CD4-positive, alpha-beta T cell (primary cell): ENCODE measurements at regions not wholly inside any gene's neighbourhood (a gene's known extent, or its start where the extent isn't known, plus 50 kb on each side); places are given as distances from the start of the nearest gene placed in this dataset.

Experiments used
- ATAC-seq: fragments of 200-7000 bp; cut with Tn5 transposase; one replicate; pipeline ENCODE4 v1.10.0; 2022; ENCODE audit warnings: mild to moderate bottlenecking; ENCODE audit not compliant: poor library complexity
- CTCF ChIA-PET: fragments of 350-600 bp; sonication (Branson Sonifier 250); formaldehyde crosslinking; loops from one replicate; lab custom pipeline; 2021; ENCODE audit warnings: antibody characterized with exemption, inconsistent platforms; lab: Charles Lee
- POLR2A ChIA-PET: fragments of 350-600 bp; sonication (Branson Sonifier 250); formaldehyde crosslinking; loops from one replicate; lab custom pipeline; 2021; ENCODE audit warnings: antibody characterized with exemption, inconsistent platforms; lab: Charles Lee
- DNase-seq, 14 experiments: peaks; one replicate each; pipeline ENCODE4 v3.0.0-alpha.2; 2013 to 2020; ENCODE audit warnings: mixed read lengths in 2 of 14
- H3K27ac ChIP-seq, 2 donors: one replicate each; pipeline versions ENCODE4 v1.5.1 to v1.7.0; 2013; ENCODE audit warnings: low read length in 2 of 2, low read depth in 1 of 2, mild to moderate bottlenecking in 1 of 2
- H3K27me3 ChIP-seq, 2 experiments: 1 replicate in 1 of 2; 2 replicates in 1 of 2; pipeline versions ENCODE4 v1.6.1 to v1.7.0; 2013; ENCODE audit warnings: low read length in 2 of 2, control low read depth in 1 of 2, mild to moderate bottlenecking in 1 of 2, moderate library complexity in 1 of 2; ENCODE audit not compliant: insufficient read depth in 2 of 2, control insufficient read depth in 1 of 2
- H3K36me3 ChIP-seq: one replicate; pipeline ENCODE4 v1.6.1; 2013; ENCODE audit warnings: low read length, control low read depth; ENCODE audit not compliant: insufficient read depth
- H3K4me1 ChIP-seq: one replicate; pipeline ENCODE4 v1.6.1; 2013; ENCODE audit warnings: low read length, control low read depth; ENCODE audit not compliant: insufficient read depth
- H3K4me3 ChIP-seq: one replicate; pipeline ENCODE4 v1.5.1; 2013; ENCODE audit warnings: mild to moderate bottlenecking, low read length, moderate library complexity
- H3K9me3 ChIP-seq, 2 experiments: 1 replicate in 1 of 2; 2 replicates in 1 of 2; pipeline versions ENCODE4 v1.6.1 to v1.7.0; 2013; ENCODE audit warnings: low read length in 2 of 2, mild to moderate bottlenecking in 2 of 2, control low read depth in 1 of 2, moderate library complexity in 1 of 2; ENCODE audit not compliant: control insufficient read depth in 1 of 2, insufficient read depth in 1 of 2
- H3K27ac Mint-ChIP-seq: one replicate; pipeline ENCODE4 v1.8.0; 2020; ENCODE audit warnings: mixed read lengths
- H3K27me3 Mint-ChIP-seq: one replicate; pipeline ENCODE4 v1.8.0; 2021; ENCODE audit warnings: mixed read lengths
- H3K36me3 Mint-ChIP-seq: one replicate; pipeline ENCODE4 v1.8.0; 2021; ENCODE audit warnings: low read depth, mixed read lengths
- H3K4me1 Mint-ChIP-seq: one replicate; pipeline ENCODE4 v1.8.0; 2021; ENCODE audit warnings: low read depth, mixed read lengths
- H3K4me3 Mint-ChIP-seq: one replicate; pipeline ENCODE4 v1.8.0; 2020; ENCODE audit warnings: mild to moderate bottlenecking, mixed read lengths
- H3K9me3 Mint-ChIP-seq: one replicate; pipeline ENCODE4 v1.8.0; 2020; ENCODE audit warnings: mixed read lengths
- intact Hi-C, 2 experiments: fragments of 100-400 bp; cut with DNase I in 1 of 2; cut with micrococcal nuclease in 1 of 2; formaldehyde crosslinking; loops; one replicate each; pipeline versions ENCODE4 v1.15.1 to v1.9.0; 2023 to 2025; cut with DNase I, micrococcal nuclease
- TF ChIP-seq, protein P1 (sequence below): fragments of 200-600 bp; IDR thresholded peaks from one replicate; pipeline ENCODE4 v1.8.0; 2022; ENCODE audit warnings: antibody characterized with exemption, mild to moderate bottlenecking

DNA sequence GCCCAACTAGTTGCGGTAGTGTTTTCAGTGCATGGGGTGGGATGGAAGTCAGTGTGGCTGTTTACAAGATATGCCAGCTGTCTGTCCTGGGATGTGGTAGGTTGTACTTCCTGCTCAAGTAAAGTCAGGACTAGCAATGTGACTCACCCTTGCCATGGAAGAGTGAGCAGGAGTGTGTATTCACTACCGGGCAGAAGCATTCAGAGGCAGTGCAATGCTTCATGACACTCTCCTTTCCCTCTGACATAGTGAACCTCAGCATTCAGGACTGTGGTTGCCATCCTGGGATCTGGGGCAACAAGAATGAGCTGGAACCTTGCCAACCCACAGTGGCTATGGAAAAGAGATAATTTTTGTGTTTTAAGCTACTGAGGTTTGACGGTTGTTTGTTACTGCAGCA is 68.9 kb downstream of the BOD1 start:
- H3K4me1 Mint-ChIP-seq = no peaks in the 10 kb centered on the region
- no peaks in the 10 kb centered on the region for H3K9me3 ChIP-seq
- no peaks in the 10 kb centered on the region for H3K9me3 Mint-ChIP-seq
- DNase-seq (no peak), ATAC-seq (no peak)
- no peaks in the 10 kb centered on the region for H3K4me1 ChIP-seq
- H3K27me3 Mint-ChIP-seq = peaks cover 15% of the 10 kb centered on the region
- H3K36me3 ChIP-seq = no peaks in the 10 kb centered on the region
- intact Hi-C loops = no loop called here
- no peaks in the 10 kb centered on the region for H3K27me3 ChIP-seq
- POLR2A ChIA-PET = no interaction called here
- no peak overlapping the region for H3K27ac ChIP-seq
- no peak overlapping the region for H3K4me3 ChIP-seq
- H3K36me3 Mint-ChIP-seq = no peaks in the 10 kb centered on the region
- CTCF ChIA-PET = no interaction called here
- H3K4me3 Mint-ChIP-seq = no peak overlapping the region
- no peak overlapping the region for H3K27ac Mint-ChIP-seq
- TF ChIP-seq, protein P1, sequence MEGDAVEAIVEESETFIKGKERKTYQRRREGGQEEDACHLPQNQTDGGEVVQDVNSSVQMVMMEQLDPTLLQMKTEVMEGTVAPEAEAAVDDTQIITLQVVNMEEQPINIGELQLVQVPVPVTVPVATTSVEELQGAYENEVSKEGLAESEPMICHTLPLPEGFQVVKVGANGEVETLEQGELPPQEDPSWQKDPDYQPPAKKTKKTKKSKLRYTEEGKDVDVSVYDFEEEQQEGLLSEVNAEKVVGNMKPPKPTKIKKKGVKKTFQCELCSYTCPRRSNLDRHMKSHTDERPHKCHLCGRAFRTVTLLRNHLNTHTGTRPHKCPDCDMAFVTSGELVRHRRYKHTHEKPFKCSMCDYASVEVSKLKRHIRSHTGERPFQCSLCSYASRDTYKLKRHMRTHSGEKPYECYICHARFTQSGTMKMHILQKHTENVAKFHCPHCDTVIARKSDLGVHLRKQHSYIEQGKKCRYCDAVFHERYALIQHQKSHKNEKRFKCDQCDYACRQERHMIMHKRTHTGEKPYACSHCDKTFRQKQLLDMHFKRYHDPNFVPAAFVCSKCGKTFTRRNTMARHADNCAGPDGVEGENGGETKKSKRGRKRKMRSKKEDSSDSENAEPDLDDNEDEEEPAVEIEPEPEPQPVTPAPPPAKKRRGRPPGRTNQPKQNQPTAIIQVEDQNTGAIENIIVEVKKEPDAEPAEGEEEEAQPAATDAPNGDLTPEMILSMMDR = no peak

DNA sequence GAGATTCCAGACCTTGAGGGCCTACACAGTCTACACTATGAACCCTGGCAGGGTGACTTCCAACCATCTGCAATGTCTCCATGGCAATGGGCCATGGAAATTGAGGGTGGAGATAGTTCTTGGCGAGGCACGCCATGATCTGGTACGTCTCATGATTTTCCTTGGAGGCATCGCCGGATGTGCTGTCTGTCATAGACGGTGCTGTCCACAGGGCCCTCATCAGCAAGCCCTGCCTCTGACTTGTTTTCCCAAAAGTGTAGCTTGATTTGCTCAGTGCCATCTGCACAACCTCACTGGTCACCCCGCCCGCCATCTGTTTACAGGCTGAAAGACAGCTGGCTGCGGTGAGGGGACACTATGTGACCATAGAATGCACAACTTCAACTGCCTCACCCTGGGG is 73.5 kb downstream of the BOD1 start:
- no peak for DNase-seq
- Mint-ChIP-seq H3K4me1 (no peaks in the 10 kb centered on the region), H3K4me3 (no peak overlapping the region), H3K9me3 (no peaks in the 10 kb centered on the region), H3K27me3 (peaks cover 29% of the 10 kb centered on the region), H3K36me3 (no peaks in the 10 kb centered on the region), H3K27ac (no peak overlapping the region)
- ChIA-PET POLR2A (no interaction called here), CTCF (no interaction called here)
- intact Hi-C loops = no loop called here
- no peaks in the 10 kb centered on the region for H3K4me1 ChIP-seq
- no peak overlapping the region for H3K4me3 ChIP-seq
- TF ChIP-seq, protein P1 = no peak
- H3K27me3 ChIP-seq = no peaks in the 10 kb centered on the region
- H3K36me3 ChIP-seq = no peaks in the 10 kb centered on the region
- no peak for ATAC-seq
- no peak overlapping the region for H3K27ac ChIP-seq
- no peaks in the 10 kb centered on the region for H3K9me3 ChIP-seq

DNA sequence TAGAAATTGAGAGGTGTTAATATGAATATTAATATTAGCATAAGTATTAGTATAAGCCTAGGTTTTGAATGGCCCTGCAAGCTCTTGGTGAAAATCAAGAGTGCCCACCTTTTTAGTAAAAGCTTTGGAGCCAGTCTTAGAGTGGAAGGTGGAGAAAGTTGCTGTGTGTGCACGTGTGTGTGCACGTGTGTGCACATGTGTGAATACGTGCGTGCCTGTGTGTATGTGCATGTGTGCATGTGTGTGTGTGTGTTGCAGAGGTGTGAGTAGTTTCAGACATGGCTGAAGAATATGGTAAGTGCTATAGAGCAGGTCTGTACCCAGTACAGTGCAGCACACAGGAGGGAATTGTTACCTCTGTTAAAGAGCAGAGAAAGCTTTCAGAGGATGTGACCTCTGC is 74.3 kb downstream of the BOD1 start:
- Mint-ChIP-seq H3K36me3 (no peaks in the 10 kb centered on the region), H3K4me3 (no peak overlapping the region), H3K27me3 (peaks cover 24% of the 10 kb centered on the region), H3K4me1 (no peaks in the 10 kb centered on the region), H3K27ac (no peak overlapping the region), H3K9me3 (no peaks in the 10 kb centered on the region)
- DNase-seq (no peak), ATAC-seq (no peak)
- Histone ChIP-seq H3K9me3 (no peaks in the 10 kb centered on the region), H3K27ac (no peak overlapping the region), H3K36me3 (no peaks in the 10 kb centered on the region), H3K4me1 (no peaks in the 10 kb centered on the region), H3K27me3 (peaks cover 0 to 2% of the 10 kb centered on the region in 2 experiments), H3K4me3 (no peak overlapping the region)
- CTCF ChIA-PET = no interaction called here
- intact Hi-C loops = no loop called here
- TF ChIP-seq, protein P1 = no peak
- POLR2A ChIA-PET = no interaction called here
